OCI-LY7 (cell line): ENCODE measurements at regions not wholly inside any gene's neighbourhood (a gene's known extent, or its start where the extent isn't known, plus 50 kb on each side); places are given as distances from the start of the nearest gene placed in this dataset.

Experiments used
- BruUV-seq: library from RNA; stranded (reverse); fragments of 400-500 nt; replicated peaks from 2 replicates; lab custom pipeline; 2021; lab: Mats Ljungman, UMichigan
- CTCF ChIA-PET: fragments of 300-600 bp; sonication (Branson Sonifier 250); formaldehyde crosslinking; loops from one replicate; lab custom pipeline; 2022; ENCODE audit warnings: antibody characterized with exemption; ENCODE audit not compliant: unreplicated experiment; lab: Charles Lee
- POLR2A ChIA-PET: fragments of 300-600 bp; sonication (Branson Sonifier 250); formaldehyde crosslinking; loops from one replicate; lab custom pipeline; 2022; ENCODE audit warnings: antibody characterized with exemption; lab: Charles Lee
- DNase-seq: peaks from one replicate; pipeline ENCODE4 v3.0.0-alpha.2; 2015; ENCODE audit warnings: low spot score
- H2AFZ ChIP-seq: fragments of 200-600 bp; sonication (generic), shearing (Covaris generic); 2 replicates; pipeline ENCODE4 v1.6.1; 2014; ENCODE audit warnings: mild to moderate bottlenecking, antibody characterized with exemption, low read length, moderate library complexity
- H3K27ac ChIP-seq: fragments of 200-600 bp; sonication (generic); 2 replicates; pipeline ENCODE4 v1.5.1; 2014; ENCODE audit warnings: mixed run types, low read depth, mild to moderate bottlenecking, moderate library complexity, low read length, inconsistent platforms; ENCODE audit not compliant: poor library complexity, severe bottlenecking
- H3K36me3 ChIP-seq: fragments of 200-600 bp; sonication (generic); 2 replicates; pipeline ENCODE4 v1.6.1; 2014; ENCODE audit warnings: mild to moderate bottlenecking, antibody characterized with exemption, low read length, moderate library complexity, mixed read lengths; ENCODE audit not compliant: insufficient read depth
- H3K4me1 ChIP-seq: fragments of 200-600 bp; sonication (generic); 2 replicates; pipeline ENCODE4 v1.5.1; 2014; ENCODE audit warnings: mild to moderate bottlenecking, low read length; ENCODE audit not compliant: insufficient read depth, poor library complexity, severe bottlenecking
- H3K4me2 ChIP-seq: fragments of 200-600 bp; sonication (generic); 2 replicates; pipeline ENCODE4 v1.6.1; 2014; ENCODE audit warnings: mild to moderate bottlenecking, low read length
- H3K4me3 ChIP-seq: fragments of 200-600 bp; sonication (generic); 2 replicates; pipeline ENCODE4 v1.5.1; 2014; ENCODE audit warnings: mild to moderate bottlenecking, low read depth, low read length; ENCODE audit not compliant: poor library complexity, severe bottlenecking
- H3K79me2 ChIP-seq: fragments of 200-600 bp; sonication (generic); 2 replicates; pipeline ENCODE4 v1.6.1; 2016; ENCODE audit warnings: low read depth, mild to moderate bottlenecking, low read length, moderate library complexity, mixed read lengths; ENCODE audit not compliant: insufficient read depth
- H3K9me2 ChIP-seq: fragments of 200-600 bp; sonication (generic); 2 replicates; pipeline ENCODE4 v1.6.1; 2016; ENCODE audit warnings: mild to moderate bottlenecking, low read length, mixed read lengths; ENCODE audit not compliant: insufficient read depth
- H3K9me3 ChIP-seq: fragments of 200-600 bp; sonication (generic); 2 replicates; pipeline ENCODE4 v1.6.1; 2014; ENCODE audit warnings: mild to moderate bottlenecking, mixed run types, low read length, mixed read lengths
- H4K20me1 ChIP-seq: fragments of 200-600 bp; sonication (generic); 2 replicates; pipeline ENCODE4 v1.6.1; 2014; ENCODE audit warnings: mild to moderate bottlenecking, antibody characterized with exemption, low read length, moderate library complexity, mixed read lengths; ENCODE audit not compliant: insufficient read depth
- CTCF ChIP-seq: fragments of 200-600 bp; sonication (generic); conservative IDR thresholded peaks from 2 replicates; pipeline ENCODE4 v1.5.1; 2014; ENCODE audit warnings: mild to moderate bottlenecking, antibody characterized with exemption, low read length, moderate library complexity, mixed read lengths
- EZH2phosphoT487 ChIP-seq: fragments of 200-600 bp; sonication (generic); IDR thresholded peaks from 2 replicates; pipeline ENCODE4 v1.6.1; 2018; ENCODE audit warnings: low read depth, borderline replicate concordance, mild to moderate bottlenecking, mixed run types, antibody characterized with exemption, low read length, moderate library complexity, mixed read lengths
- intact Hi-C: fragments of 100-400 bp; cut with micrococcal nuclease; formaldehyde crosslinking; loops from one replicate; pipeline ENCODE4 v1.10.0; 2022; ENCODE audit not compliant: unreplicated experiment

- Histone ChIP-seq H3K79me2 (no peaks in the 10 kb centered on the region), H2AFZ (no peak overlapping the region), H3K36me3 (no peaks in the 10 kb centered on the region), H3K9me2 (no peaks in the 10 kb centered on the region), H3K4me2 (no peak overlapping the region), H3K4me3 (no peak overlapping the region), H4K20me1 (no peaks in the 10 kb centered on the region), H3K4me1 (no peaks in the 10 kb centered on the region), H3K9me3 (no peaks in the 10 kb centered on the region), H3K27ac (no peak overlapping the region)
- TF ChIP-seq CTCF (no peak), EZH2phosphoT487 (no peak)
- CTCF ChIA-PET = no interaction called here
- BruUV-seq = no TSS peak
- POLR2A ChIA-PET = interaction anchor here (1.3 kb wide), 1 partner anchor 66 kb away, joined by 3 read pairs; no protein-coding TSS in a partner anchor
- intact Hi-C loops = no loop called here
- no peak for DNase-seq
Observed at GRCh38 chr9:8158574-8158973, 359.0 kb upstream of the DMAC1 start.

GRCh38 chr9:8157683-8158324 is 358.2 kb upstream of the DMAC1 start:
- CTCF ChIA-PET = no interaction called here
- intact Hi-C loops = no loop called here

More at GRCh38 chr9:8157683-8158324, 358.2 kb upstream of the DMAC1 start:
- BruUV-seq = no TSS peak
- Histone ChIP-seq H3K4me3 (no peak overlapping the region), H3K27ac (no peak overlapping the region), H3K9me3 (no peaks in the 10 kb centered on the region), H3K9me2 (no peaks in the 10 kb centered on the region), H2AFZ (no peak overlapping the region), H4K20me1 (no peaks in the 10 kb centered on the region), H3K4me2 (no peak overlapping the region), H3K36me3 (no peaks in the 10 kb centered on the region), H3K79me2 (no peaks in the 10 kb centered on the region), H3K4me1 (no peaks in the 10 kb centered on the region)
- no peak for DNase-seq
- no peak for TF ChIP-seq EZH2phosphoT487
- TF ChIP-seq CTCF = no peak
- POLR2A ChIA-PET = interaction anchor here (1.3 kb wide), 1 partner anchor 67 kb away, joined by 3 read pairs; no protein-coding TSS in a partner anchor
